GM12875 (cell line): ENCODE measurements at regions not wholly inside any gene's neighbourhood (a gene's known extent, or its start where the extent isn't known, plus 50 kb on each side); places are given as distances from the start of the nearest gene placed in this dataset.

ENCODE experiments used
- H3K4me3 ChIP-seq: one replicate; pipeline ENCODE4 v1.5.1; 2011; ENCODE audit warnings: low read depth, low read length, control low read depth
- CTCF ChIP-seq: IDR thresholded peaks from 2 replicates; pipeline ENCODE4 v1.5.1; 2011; ENCODE audit warnings: low read depth, mild to moderate bottlenecking, control low read depth, inconsistent platforms, low read length, moderate library complexity, borderline replicate concordance; ENCODE audit not compliant: insufficient read depth

DNA sequence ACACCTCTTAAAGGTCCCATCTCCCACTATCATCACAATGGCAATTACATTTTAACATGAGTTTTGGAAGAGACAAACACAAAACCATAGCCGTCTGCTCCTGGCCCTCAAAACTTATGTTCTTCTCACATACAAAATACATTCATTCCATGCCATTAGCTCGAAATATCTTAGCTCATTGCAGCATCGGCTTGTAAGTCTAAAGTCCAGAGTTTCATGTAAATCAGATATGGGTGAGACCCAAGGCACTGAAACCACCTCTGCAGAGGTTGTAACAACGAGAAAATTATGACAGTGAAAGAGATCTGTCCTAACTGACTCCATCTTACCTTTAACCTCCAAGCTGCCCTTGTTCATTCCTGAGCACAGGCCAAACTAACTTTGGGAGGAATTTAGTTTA, 635.0 kb upstream of the SPRY2 start:
- no peak for TF ChIP-seq CTCF
- no peak overlapping the region for H3K4me3 ChIP-seq

DNA sequence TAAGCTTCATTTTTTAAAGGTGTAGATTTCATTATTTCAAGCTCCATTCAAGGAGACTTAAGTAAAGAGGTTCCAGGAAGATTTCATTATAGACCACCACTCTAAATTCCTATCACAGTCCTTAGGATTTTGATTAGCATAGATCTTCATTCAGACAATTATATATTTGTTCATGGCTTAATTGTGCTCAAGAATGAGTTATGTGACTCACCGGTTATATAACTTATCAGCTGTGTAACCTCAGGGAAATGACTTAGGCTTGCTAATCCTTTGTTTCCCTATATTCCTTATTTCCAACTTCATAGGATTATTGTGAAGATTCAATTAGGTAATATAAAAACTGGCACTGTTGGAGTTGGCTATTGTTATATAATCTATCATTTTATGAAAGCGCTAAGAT, 632.8 kb upstream of the SPRY2 start:
- no peak for TF ChIP-seq CTCF
- no peak overlapping the region for H3K4me3 ChIP-seq

DNA sequence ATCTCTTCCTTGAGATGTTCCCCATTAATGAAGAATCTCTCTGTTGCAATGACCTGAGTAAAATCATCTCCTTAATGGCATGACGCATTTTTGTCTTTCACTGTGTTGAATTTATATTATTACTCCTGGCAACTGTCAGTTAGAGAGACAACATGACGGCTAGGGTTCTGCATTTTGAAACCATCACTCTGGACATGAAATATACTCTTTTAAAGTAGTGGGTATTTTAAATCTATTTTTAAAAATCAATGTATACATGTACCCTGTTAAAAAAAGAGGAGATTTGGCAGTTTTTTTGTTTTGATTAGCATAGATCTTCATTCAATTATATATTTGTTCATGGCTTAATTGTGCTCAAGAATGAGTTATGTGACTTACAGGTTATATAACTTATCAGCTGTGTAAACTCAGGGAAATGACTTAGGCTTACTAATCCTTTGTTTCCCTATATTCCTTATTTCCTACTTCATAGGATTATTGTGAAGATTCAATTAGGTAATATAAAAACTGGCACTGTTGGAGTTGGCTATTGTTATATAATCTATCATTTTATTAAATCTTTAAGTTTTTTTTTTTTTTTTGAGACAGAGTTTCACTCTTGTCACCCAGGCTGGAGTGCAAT, 632.0 kb upstream of the SPRY2 start:
- TF ChIP-seq CTCF, result no peak
- no peak overlapping the region for H3K4me3 ChIP-seq

DNA sequence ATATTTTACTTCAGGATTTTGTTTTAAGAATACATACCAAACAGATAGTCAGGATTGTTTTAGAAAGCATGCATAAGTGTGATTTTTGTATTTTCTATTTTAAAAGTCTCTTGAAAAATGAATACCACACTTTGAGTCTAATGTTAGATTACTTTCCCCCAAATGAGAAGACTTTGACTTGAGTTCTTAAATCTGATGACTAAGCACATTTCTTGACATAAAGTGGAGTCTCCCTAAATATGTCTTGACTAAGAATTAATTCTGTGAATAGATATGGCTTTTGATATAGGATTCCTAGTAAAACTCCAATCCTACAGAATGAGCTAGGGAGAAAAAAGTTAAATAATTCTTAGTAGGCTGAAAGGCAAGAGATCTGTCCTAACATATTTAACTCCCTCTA, 624.2 kb upstream of the SPRY2 start:
- TF ChIP-seq CTCF, result no peak
- no peak overlapping the region for H3K4me3 ChIP-seq

DNA sequence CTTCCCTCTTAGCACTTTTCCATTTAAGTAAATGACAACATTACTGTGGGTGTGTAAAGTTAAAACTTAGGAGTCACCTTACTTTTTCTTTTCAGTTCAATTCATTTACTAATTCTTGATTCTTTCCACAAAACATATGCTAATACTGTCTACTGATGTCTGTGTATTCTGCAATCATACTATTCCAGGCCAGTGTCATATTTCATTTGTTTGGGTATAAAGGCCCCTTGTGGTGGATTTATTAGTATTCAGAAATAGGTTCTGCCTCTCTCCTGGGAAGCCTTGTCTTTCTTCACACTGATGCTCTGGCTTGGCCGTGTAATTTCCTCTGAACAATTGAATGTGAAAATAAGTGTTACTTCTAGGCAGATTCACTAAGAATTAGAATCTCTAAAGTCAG, 621.9 kb upstream of the SPRY2 start:
- TF ChIP-seq CTCF, result no peak
- H3K4me3 ChIP-seq, result no peak overlapping the region

DNA sequence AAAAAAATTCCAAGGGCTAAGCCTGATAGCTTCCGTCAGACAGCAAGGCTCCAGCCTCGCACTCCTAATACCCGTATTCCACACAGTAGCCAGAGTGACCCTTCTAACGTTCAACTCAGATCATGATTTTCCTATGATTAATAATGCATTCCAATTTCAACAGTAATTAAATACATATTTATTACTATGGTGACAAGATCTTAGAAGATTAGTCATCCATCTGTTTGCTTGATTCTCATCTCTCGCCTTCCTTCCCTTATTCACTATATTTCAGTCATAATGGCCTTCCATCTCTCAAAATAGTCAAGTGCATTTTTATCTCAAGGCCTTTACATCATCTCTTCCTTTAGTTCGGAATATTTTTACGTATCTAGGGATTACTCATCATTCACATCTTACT, 621.2 kb upstream of the SPRY2 start:
- TF ChIP-seq CTCF, result no peak
- no peak overlapping the region for H3K4me3 ChIP-seq

DNA sequence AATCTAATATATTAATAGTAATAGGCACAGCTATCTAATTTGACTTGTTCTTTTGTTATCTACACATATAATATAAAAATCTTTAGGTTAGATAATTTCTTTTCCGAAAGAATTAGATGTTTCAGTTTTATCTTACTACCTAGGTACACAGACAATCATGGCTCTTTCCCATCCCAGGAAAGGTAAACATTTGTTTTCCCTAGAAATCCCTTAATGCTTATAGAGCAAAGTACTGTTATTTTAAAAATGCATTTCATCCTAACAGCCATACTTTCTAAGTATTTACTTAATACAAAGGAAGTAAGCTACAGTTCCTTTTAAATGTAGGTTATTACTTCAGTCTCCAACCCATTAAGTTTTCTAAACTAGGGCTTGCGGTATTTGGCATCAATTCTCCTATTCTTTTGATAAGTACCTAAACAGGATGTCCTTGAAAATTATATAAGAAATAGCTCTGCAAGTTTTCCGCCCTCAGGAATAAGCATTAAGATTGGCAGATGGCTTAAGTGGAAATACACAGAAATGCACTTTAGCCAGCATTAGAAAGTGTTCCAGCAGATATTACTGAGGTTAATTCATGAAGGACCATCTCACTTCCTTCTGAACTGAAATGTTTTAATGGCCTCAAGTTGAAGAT, 616.2 kb upstream of the SPRY2 start:
- no peak for TF ChIP-seq CTCF

More for the DNA sequence above, 616.2 kb upstream of the SPRY2 start:
- H3K4me3 ChIP-seq, result no peak overlapping the region
